Panc1 (cell line): ENCODE measurements at regions not wholly inside any gene's neighbourhood (a gene's known extent, or its start where the extent isn't known, plus 50 kb on each side); places are given as distances from the start of the nearest gene placed in this dataset.

Experiments used
- ATAC-seq: fragments of 200-7000 bp; cut with Tn5 transposase; 2 replicates; pipeline ENCODE4 v1.9.1; 2020; ENCODE audit warnings: mild to moderate bottlenecking, moderate library complexity
- BruUV-seq: library from RNA; stranded (reverse); fragments of 400-500 nt; replicated peaks from 2 replicates; lab custom pipeline; 2021; lab: Mats Ljungman, UMichigan
- CTCF ChIA-PET: fragments of 300-600 bp; sonication (Branson Sonifier 250); formaldehyde crosslinking; loops from one replicate; lab custom pipeline; 2022; ENCODE audit warnings: antibody characterized with exemption; lab: Charles Lee
- POLR2A ChIA-PET: fragments of 300-600 bp; sonication (Branson Sonifier 250); formaldehyde crosslinking; loops from one replicate; lab custom pipeline; 2022; ENCODE audit warnings: antibody characterized with exemption; lab: Charles Lee
- DNase-seq: peaks from one replicate; pipeline ENCODE4 v3.0.0-alpha.2; 2010; ENCODE audit warnings: low read depth, low spot score
- H3K27ac ChIP-seq: 2 replicates; pipeline ENCODE4 v1.5.1; 2011; ENCODE audit warnings: mild to moderate bottlenecking, low read length, inconsistent platforms
- H3K27me3 ChIP-seq: fragments of 200-500 bp; sonication (Bioruptor generic); 2 replicates; pipeline ENCODE4 v1.6.0; 2014; ENCODE audit warnings: low read length, inconsistent platforms; ENCODE audit not compliant: control insufficient read depth, insufficient read depth
- H3K36me3 ChIP-seq: fragments of 200-500 bp; sonication (Bioruptor generic); 2 replicates; pipeline ENCODE4 v1.5.1; 2014; ENCODE audit warnings: inconsistent platforms, mild to moderate bottlenecking, low read length, moderate library complexity; ENCODE audit not compliant: control insufficient read depth, insufficient read depth
- H3K4me1 ChIP-seq: 2 replicates; pipeline ENCODE4 v1.5.1; 2011; ENCODE audit warnings: inconsistent platforms, mild to moderate bottlenecking, low read length, moderate library complexity; ENCODE audit not compliant: control insufficient read depth, insufficient read depth
- H3K4me3 ChIP-seq, 2 experiments: 2 replicates each; pipeline ENCODE4 v1.5.1; 2011 to 2012; ENCODE audit warnings: low read depth in 2 of 2, low read length in 2 of 2, mild to moderate bottlenecking in 2 of 2, inconsistent platforms in 1 of 2, moderate library complexity in 1 of 2
- H3K9me3 ChIP-seq: fragments of 200-500 bp; sonication (Bioruptor generic); 2 replicates; pipeline ENCODE4 v1.5.1; 2014; ENCODE audit warnings: low read depth, mild to moderate bottlenecking, inconsistent platforms, low read length, moderate library complexity; ENCODE audit not compliant: control insufficient read depth, insufficient read depth
- CTCF ChIP-seq: fragments of 450-650 bp; IDR thresholded peaks from 2 replicates; pipeline ENCODE4 v1.5.1; 2017; ENCODE audit warnings: mild to moderate bottlenecking
- POLR2AphosphoS5 ChIP-seq: IDR thresholded peaks from 2 replicates; pipeline ENCODE4 v1.6.1; 2012; ENCODE audit warnings: mild to moderate bottlenecking, low read depth, low read length, moderate library complexity
- REST ChIP-seq, 2 experiments: IDR thresholded peaks; 2 replicates each; pipeline ENCODE4 v1.6.1; 2011 to 2012; ENCODE audit warnings: low read depth in 2 of 2, control low read depth in 1 of 2, low read length in 1 of 2, mild to moderate bottlenecking in 1 of 2, moderate library complexity in 1 of 2; ENCODE audit not compliant: insufficient read depth in 1 of 2
- SIN3A ChIP-seq: IDR thresholded peaks from 2 replicates; pipeline ENCODE4 v1.6.1; 2012; ENCODE audit warnings: low read depth, mild to moderate bottlenecking, low read length, moderate library complexity, borderline replicate concordance; ENCODE audit not compliant: insufficient read depth
- TCF7L2 ChIP-seq: IDR thresholded peaks from 2 replicates; pipeline ENCODE4 v1.6.1; 2011; ENCODE audit warnings: mild to moderate bottlenecking, low read depth, low read length, inconsistent platforms
- in situ Hi-C: cut with HindIII; loops from 2 replicates; pipeline ENCODE4 v1.10.0; 2016; ENCODE audit warnings: low sequenced_read_pairs, low pct_unique_long_range_greater_than_20kb
- intact Hi-C: fragments of 100-400 bp; cut with micrococcal nuclease; formaldehyde crosslinking; loops from one replicate; pipeline ENCODE4 v1.10.0; 2022; ENCODE audit not compliant: unreplicated experiment

GRCh38 chrX:39624166-39624565 is 473.6 kb downstream of the BCOR start:
- Histone ChIP-seq H3K27me3 (no peaks in the 10 kb centered on the region), H3K36me3 (no peaks in the 10 kb centered on the region), H3K4me3 (no peak overlapping the region), H3K9me3 (no peaks in the 10 kb centered on the region), H3K27ac (no peak overlapping the region), H3K4me1 (no peaks in the 10 kb centered on the region)
- no peak for DNase-seq
- intact Hi-C loops = no loop called here
- BruUV-seq = no TSS peak
- CTCF ChIA-PET = no interaction called here
- in situ Hi-C loops = no loop called here
- ATAC-seq = no peak
- POLR2A ChIA-PET = no interaction called here
- no peak for TF ChIP-seq REST (IDR thresholded peaks at IDR 0.05; ENCODE audit: insufficient read depth in 1 of 2, low read depth in 2 of 2, low read length in 1 of 2)

- intact Hi-C loops (no loop called here), in situ Hi-C loops (no loop called here)
- H3K27me3 ChIP-seq = no peaks in the 10 kb centered on the region
- TF ChIP-seq POLR2AphosphoS5 = no peak
- TF ChIP-seq REST (IDR thresholded peaks at IDR 0.05; ENCODE audit: insufficient read depth in 1 of 2, low read depth in 2 of 2, low read length in 1 of 2) = no peak
- no peak for TF ChIP-seq TCF7L2
- no peak for TF ChIP-seq CTCF
- TF ChIP-seq SIN3A = no peak
- H3K9me3 ChIP-seq = no peaks in the 10 kb centered on the region
- no peaks in the 10 kb centered on the region for H3K4me1 ChIP-seq
- ChIA-PET CTCF (no interaction called here), POLR2A (no interaction called here)
- no TSS peak for BruUV-seq
- no peaks in the 10 kb centered on the region for H3K36me3 ChIP-seq
- no peak overlapping the region for H3K27ac ChIP-seq
- DNase-seq (no peak), ATAC-seq (no peak)
- no peak overlapping the region for H3K4me3 ChIP-seq
These were observed 471.9 kb downstream of the BCOR start for GRCh38 chrX:39625810-39626209.
